RWPE2 (cell line): ENCODE measurements at regions not wholly inside any gene's neighbourhood (a gene's known extent, or its start where the extent isn't known, plus 50 kb on each side); places are given as distances from the start of the nearest gene placed in this dataset.
A peak's percentile ranks its signal among the peaks of the same experiment; 100 is the strongest.

Experiments used
- ATAC-seq: fragments of 200-7000 bp; cut with Tn5 transposase; 3 replicates; pipeline ENCODE4 v1.9.1; 2021; ENCODE audit warnings: low read depth
- DNase-seq: peaks from one replicate; pipeline ENCODE4 v3.0.0-alpha.2; 2020; ENCODE audit warnings: low spot score
- H3K27ac ChIP-seq: fragments of 450-650 bp; 2 replicates; pipeline ENCODE4 v1.5.1; 2017; ENCODE audit warnings: mild to moderate bottlenecking; ENCODE audit not compliant: poor library complexity, severe bottlenecking
- H3K27me3 ChIP-seq: fragments of 250-450 bp; sonication (Bioruptor Pico); 2 replicates; pipeline ENCODE4 v1.5.1; 2021; ENCODE audit warnings: mild to moderate bottlenecking, moderate library complexity; ENCODE audit not compliant: insufficient read depth, poor library complexity, severe bottlenecking
- H3K36me3 ChIP-seq: fragments of 250-450 bp; sonication (Bioruptor Pico); 2 replicates; pipeline ENCODE4 v1.5.1; 2020; ENCODE audit warnings: low read depth, mild to moderate bottlenecking, moderate library complexity
- H3K4me1 ChIP-seq: fragments of 250-450 bp; sonication (Bioruptor Pico); 2 replicates; pipeline ENCODE4 v1.5.1; 2021; ENCODE audit warnings: mild to moderate bottlenecking, moderate library complexity; ENCODE audit not compliant: insufficient read depth, poor library complexity, severe bottlenecking
- H3K4me3 ChIP-seq: fragments of 250-450 bp; sonication (Bioruptor Pico); 2 replicates; pipeline ENCODE4 v1.5.1; 2021; ENCODE audit warnings: mild to moderate bottlenecking, moderate library complexity; ENCODE audit not compliant: severe bottlenecking
- H3K9me3 ChIP-seq: fragments of 250-450 bp; sonication (Bioruptor Pico); 2 replicates; pipeline ENCODE4 v1.5.1; 2021; ENCODE audit warnings: mild to moderate bottlenecking, moderate library complexity; ENCODE audit not compliant: severe bottlenecking
- CTCF ChIP-seq: fragments of 450-650 bp; IDR thresholded peaks from one replicate; pipeline ENCODE4 v1.5.1; 2017; ENCODE audit warnings: mild to moderate bottlenecking, moderate library complexity; ENCODE audit not compliant: poor library complexity, severe bottlenecking

GRCh38 chr6:958488-958887 lies 265.5 kb upstream of the EXOC2 start:
- H3K9me3 ChIP-seq, result no peaks in the 10 kb centered on the region
- H3K27ac ChIP-seq, result no peak overlapping the region
- ATAC-seq (peak; percentile 25; the same call in 1 of the 3 replicates), DNase-seq (no peak)
- H3K27me3 ChIP-seq, result no peaks in the 10 kb centered on the region
- no peaks in the 10 kb centered on the region for H3K4me1 ChIP-seq
- TF ChIP-seq CTCF, result no peak
- H3K36me3 ChIP-seq, result no peaks in the 10 kb centered on the region
- no peak overlapping the region for H3K4me3 ChIP-seq

GRCh38 chr6:951399-952181 lies 258.7 kb upstream of the EXOC2 start:
- no peak for TF ChIP-seq CTCF
- Histone ChIP-seq H3K4me3 (no peak overlapping the region), H3K27me3 (no peaks in the 10 kb centered on the region), H3K36me3 (no peaks in the 10 kb centered on the region), H3K27ac (no peak overlapping the region), H3K4me1 (no peaks in the 10 kb centered on the region), H3K9me3 (no peaks in the 10 kb centered on the region)
- DNase-seq (no peak), ATAC-seq (no peak)

- Histone ChIP-seq H3K27me3 (no peaks in the 10 kb centered on the region), H3K9me3 (no peaks in the 10 kb centered on the region), H3K27ac (no peak overlapping the region), H3K4me1 (no peaks in the 10 kb centered on the region), H3K36me3 (no peaks in the 10 kb centered on the region), H3K4me3 (no peak overlapping the region)
- no peak for DNase-seq
- no peak for ATAC-seq
- no peak for TF ChIP-seq CTCF
Measured at GRCh38 chr6:947235-947934, 254.4 kb upstream of the EXOC2 start.

GRCh38 chr6:946546-946945 lies 253.6 kb upstream of the EXOC2 start:
- no peak for TF ChIP-seq CTCF
- H3K4me3 ChIP-seq, result no peak overlapping the region
- no peaks in the 10 kb centered on the region for H3K4me1 ChIP-seq
- no peaks in the 10 kb centered on the region for H3K27me3 ChIP-seq
- DNase-seq (no peak), ATAC-seq (no peak)
- no peaks in the 10 kb centered on the region for H3K9me3 ChIP-seq
- no peaks in the 10 kb centered on the region for H3K36me3 ChIP-seq
- no peak overlapping the region for H3K27ac ChIP-seq
